Trophoblast cell (in vitro differentiated cells and primary cell): ENCODE measurements at regions not wholly inside any gene's neighbourhood (a gene's known extent, or its start where the extent isn't known, plus 50 kb on each side); places are given as distances from the start of the nearest gene placed in this dataset.

Source experiments
- DNase-seq, 2 donors: peaks; one replicate each; pipeline ENCODE4 v3.0.0-alpha.2; 2016
- H2AFZ ChIP-seq: 2 replicates; pipeline ENCODE4 v1.6.1; 2013; ENCODE audit warnings: low read length, moderate library complexity, mild to moderate bottlenecking; ENCODE audit not compliant: insufficient read depth, poor library complexity
- H2AK5ac ChIP-seq: 2 replicates; pipeline ENCODE4 v1.6.1; 2013; ENCODE audit warnings: mild to moderate bottlenecking, low read length
- H2BK120ac ChIP-seq: 2 replicates; pipeline ENCODE4 v1.6.1; 2013; ENCODE audit warnings: low read length, mild to moderate bottlenecking, moderate library complexity; ENCODE audit not compliant: insufficient read depth, poor library complexity
- H2BK12ac ChIP-seq: 2 replicates; pipeline ENCODE4 v1.6.1; 2013; ENCODE audit warnings: mild to moderate bottlenecking, low read length, moderate library complexity
- H2BK5ac ChIP-seq: 2 replicates; pipeline ENCODE4 v1.6.1; 2013; ENCODE audit warnings: low read length, low read depth, moderate library complexity, mild to moderate bottlenecking; ENCODE audit not compliant: poor library complexity
- H3K14ac ChIP-seq: 2 replicates; pipeline ENCODE4 v1.6.1; 2013; ENCODE audit warnings: mild to moderate bottlenecking, low read length
- H3K18ac ChIP-seq: 2 replicates; pipeline ENCODE4 v1.6.1; 2013; ENCODE audit warnings: mild to moderate bottlenecking, low read length
- H3K23ac ChIP-seq: 2 replicates; pipeline ENCODE4 v1.6.1; 2013; ENCODE audit warnings: low read length
- H3K27ac ChIP-seq: 2 replicates; pipeline ENCODE4 v1.5.1; 2013; ENCODE audit warnings: low read depth, mild to moderate bottlenecking, inconsistent platforms, low read length, moderate library complexity
- H3K27me3 ChIP-seq: 2 replicates; pipeline ENCODE4 v1.6.1; 2013; ENCODE audit warnings: inconsistent platforms, mild to moderate bottlenecking, low read length, moderate library complexity; ENCODE audit not compliant: insufficient read depth
- H3K36me3 ChIP-seq, 2 experiments: 1 replicate in 1 of 2; 2 replicates in 1 of 2; pipeline ENCODE4 v1.6.1; 2013; ENCODE audit warnings: low read length in 2 of 2, mild to moderate bottlenecking in 2 of 2, moderate library complexity in 1 of 2; ENCODE audit not compliant: insufficient read depth in 2 of 2, control insufficient read depth in 1 of 2
- H3K4ac ChIP-seq: 2 replicates; pipeline ENCODE4 v1.6.1; 2013; ENCODE audit warnings: low read depth, mild to moderate bottlenecking, low read length, moderate library complexity
- H3K4me1 ChIP-seq, 2 experiments: 1 replicate in 1 of 2; 2 replicates in 1 of 2; pipeline ENCODE4 v1.6.1; 2013; ENCODE audit warnings: low read length in 2 of 2, mild to moderate bottlenecking in 2 of 2, moderate library complexity in 1 of 2; ENCODE audit not compliant: insufficient read depth in 2 of 2, control insufficient read depth in 1 of 2
- H3K4me2 ChIP-seq: 2 replicates; pipeline ENCODE4 v1.6.1; 2013; ENCODE audit warnings: inconsistent platforms, mild to moderate bottlenecking, low read length, moderate library complexity
- H3K4me3 ChIP-seq: 2 replicates; pipeline ENCODE4 v1.5.1; 2013; ENCODE audit warnings: mild to moderate bottlenecking, low read depth, low read length, inconsistent platforms
- H3K79me1 ChIP-seq: one replicate; pipeline ENCODE4 v1.6.1; 2013; ENCODE audit warnings: low read length
- H3K79me2 ChIP-seq: 2 replicates; pipeline ENCODE4 v1.6.1; 2013; ENCODE audit warnings: low read length, mild to moderate bottlenecking; ENCODE audit not compliant: control insufficient read depth, insufficient read depth, poor library complexity
- H3K9ac ChIP-seq: 2 replicates; pipeline ENCODE4 v1.6.1; 2013; ENCODE audit warnings: mild to moderate bottlenecking, low read length
- H3K9me3 ChIP-seq: 2 replicates; pipeline ENCODE4 v1.6.1; 2013; ENCODE audit warnings: low read depth, mild to moderate bottlenecking, control low read depth, inconsistent platforms, low read length; ENCODE audit not compliant: insufficient read depth
- H4K12ac ChIP-seq: 2 replicates; pipeline ENCODE4 v1.6.1; 2013; ENCODE audit warnings: low read depth, mild to moderate bottlenecking, low read length, moderate library complexity
- H4K8ac ChIP-seq: 2 replicates; pipeline ENCODE4 v1.6.1; 2013; ENCODE audit warnings: low read depth, mild to moderate bottlenecking, low read length, moderate library complexity
- H4K91ac ChIP-seq: one replicate; pipeline ENCODE4 v1.6.1; 2013; ENCODE audit warnings: low read depth, mild to moderate bottlenecking, low read length, moderate library complexity
- WGBS: extraction: QIAGEN DNeasy Blood & Tissue Kit; methylation state at CpG from one replicate; pipeline ENCODE4 v1.1.7; 2013; ENCODE audit warnings: missing lambda C conversion rate; ENCODE audit not compliant: insufficient read length, insufficient coverage; ENCODE audit errors: extremely low coverage; 5-methylcytosine and 5-hydroxymethylcytosine counted together

GRCh38 chr6:102764317-102764716 lies 1370.8 kb downstream of the GRIK2 start:
- H4K12ac ChIP-seq, result no peak overlapping the region
- peak overlapping the region; percentile 33 for H2BK120ac ChIP-seq
- H3K4ac ChIP-seq, result no peak overlapping the region
- H3K4me3 ChIP-seq, result no peak overlapping the region
- no peaks in the 10 kb centered on the region for H3K79me1 ChIP-seq
- no peaks in the 10 kb centered on the region for H3K36me3 ChIP-seq
- H2AK5ac ChIP-seq, result no peak overlapping the region
- no peak overlapping the region for H4K8ac ChIP-seq
- peaks cover 0 to 2% of the 10 kb centered on the region in 2 experiments for H3K4me1 ChIP-seq
- H3K23ac ChIP-seq, result no peak overlapping the region
- no CpG with 5 or more reads among the region's 10 CpGs for WGBS
- H3K4me2 ChIP-seq, result no peak overlapping the region
- peak; percentile 13 to 60 for DNase-seq
- no peak overlapping the region for H3K18ac ChIP-seq
- no peak overlapping the region for H2BK12ac ChIP-seq
- no peak overlapping the region for H3K9ac ChIP-seq
- no peaks in the 10 kb centered on the region for H3K79me2 ChIP-seq
- peak overlapping the region; percentile 37 for H3K14ac ChIP-seq
- H3K9me3 ChIP-seq, result no peaks in the 10 kb centered on the region
- peak overlapping the region; percentile 37 for H4K91ac ChIP-seq
- peak overlapping the region; percentile 11 for H3K27ac ChIP-seq
- no peaks in the 10 kb centered on the region for H3K27me3 ChIP-seq
- no peak overlapping the region for H2AFZ ChIP-seq
- H2BK5ac ChIP-seq, result no peak overlapping the region

- no peak overlapping the region for H2BK12ac ChIP-seq
- no peak overlapping the region for H2AFZ ChIP-seq
- H2BK120ac ChIP-seq, result no peak overlapping the region
- H3K23ac ChIP-seq, result no peak overlapping the region
- H3K9ac ChIP-seq, result no peak overlapping the region
- H3K18ac ChIP-seq, result no peak overlapping the region
- H3K27ac ChIP-seq, result peak overlapping the region; percentile 47
- H3K14ac ChIP-seq, result no peak overlapping the region
- no peak overlapping the region for H2AK5ac ChIP-seq
- H3K79me2 ChIP-seq, result no peaks in the 10 kb centered on the region
- H2BK5ac ChIP-seq, result no peak overlapping the region
- DNase-seq, result peak; percentile 17 to 53
- H4K8ac ChIP-seq, result no peak overlapping the region
- H3K4me1 ChIP-seq, result peaks cover 0 to 2% of the 10 kb centered on the region in 2 experiments
- H3K4ac ChIP-seq, result no peak overlapping the region
- H3K9me3 ChIP-seq, result no peaks in the 10 kb centered on the region
- H4K91ac ChIP-seq, result no peak overlapping the region
- H3K4me2 ChIP-seq, result no peak overlapping the region
- H3K4me3 ChIP-seq, result no peak overlapping the region
- WGBS, result no CpG with 5 or more reads among the region's 2 CpGs
- H3K79me1 ChIP-seq, result no peaks in the 10 kb centered on the region
- no peak overlapping the region for H4K12ac ChIP-seq
- H3K36me3 ChIP-seq, result no peaks in the 10 kb centered on the region
- H3K27me3 ChIP-seq, result no peaks in the 10 kb centered on the region
These were observed 1370.4 kb downstream of the GRIK2 start for GRCh38 chr6:102763891-102764290.

- Histone ChIP-seq H2BK12ac (no peak overlapping the region), H3K36me3 (no peaks in the 10 kb centered on the region), H3K4me2 (no peak overlapping the region), H2BK120ac (no peak overlapping the region), H3K23ac (no peak overlapping the region), H3K79me1 (peaks cover 2% of the 10 kb centered on the region), H2AFZ (no peak overlapping the region), H3K27ac (no peak overlapping the region), H2BK5ac (no peak overlapping the region), H3K4ac (no peak overlapping the region), H3K27me3 (no peaks in the 10 kb centered on the region), H3K14ac (no peak overlapping the region), H4K8ac (no peak overlapping the region), H4K12ac (no peak overlapping the region), H3K4me1 (peaks cover 0 to 2% of the 10 kb centered on the region in 2 experiments), H3K9me3 (no peaks in the 10 kb centered on the region), H3K9ac (no peak overlapping the region), H3K79me2 (no peaks in the 10 kb centered on the region), H4K91ac (no peak overlapping the region), H3K4me3 (no peak overlapping the region), H3K18ac (no peak overlapping the region), H2AK5ac (no peak overlapping the region)
- DNase-seq, result no peak
- no CpG with 5 or more reads among the region's 4 CpGs for WGBS
These were observed 1368.4 kb downstream of the GRIK2 start for GRCh38 chr6:102761872-102762271.

- no peak overlapping the region for H3K23ac ChIP-seq
- DNase-seq, result peak; percentile 63 to 74
- no peak overlapping the region for H2BK120ac ChIP-seq
- H3K4me1 ChIP-seq, result peaks cover 0 to 2% of the 10 kb centered on the region in 2 experiments
- no peak overlapping the region for H3K14ac ChIP-seq
- no peak overlapping the region for H4K91ac ChIP-seq
- H3K18ac ChIP-seq, result no peak overlapping the region
- H2AK5ac ChIP-seq, result no peak overlapping the region
- H2BK12ac ChIP-seq, result no peak overlapping the region
- H4K8ac ChIP-seq, result no peak overlapping the region
- no peak overlapping the region for H3K4ac ChIP-seq
- no peaks in the 10 kb centered on the region for H3K79me2 ChIP-seq
- WGBS, result no CpG with 5 or more reads among the region's 2 CpGs
- peaks cover 2% of the 10 kb centered on the region for H3K79me1 ChIP-seq
- no peak overlapping the region for H3K27ac ChIP-seq
- H3K4me2 ChIP-seq, result no peak overlapping the region
- no peak overlapping the region for H4K12ac ChIP-seq
- no peaks in the 10 kb centered on the region for H3K36me3 ChIP-seq
- H3K4me3 ChIP-seq, result no peak overlapping the region
- no peak overlapping the region for H2AFZ ChIP-seq
- H3K9ac ChIP-seq, result no peak overlapping the region
- no peaks in the 10 kb centered on the region for H3K27me3 ChIP-seq
- H3K9me3 ChIP-seq, result no peaks in the 10 kb centered on the region
- no peak overlapping the region for H2BK5ac ChIP-seq
These were observed 1365.9 kb downstream of the GRIK2 start for GRCh38 chr6:102759415-102759814.
